ENCODE measurements at regions not wholly inside any gene's neighbourhood (a gene's known extent, or its start where the extent isn't known, plus 50 kb on each side); places are given as distances from the start of the nearest gene placed in this dataset.

DNA sequence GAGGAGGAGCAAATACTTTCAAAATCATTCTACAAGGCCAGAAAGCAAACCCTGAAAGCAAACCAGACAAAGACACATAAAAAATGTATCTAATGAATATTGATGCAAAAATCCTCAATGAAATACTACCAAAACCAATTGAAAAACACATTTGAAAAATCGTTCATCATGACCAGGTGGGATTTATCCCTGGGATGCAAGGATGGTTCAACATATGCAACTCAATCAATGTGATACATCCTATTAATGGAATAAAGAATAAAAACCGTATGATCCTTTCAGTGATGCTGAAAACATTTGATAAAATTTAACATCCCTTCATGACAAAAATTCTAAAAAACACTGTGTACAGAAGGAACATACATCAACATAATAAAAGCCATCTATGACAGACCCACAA, 337.6 kb downstream of the NNT start:
- H3K36me3 ChIP-seq (ENCODE audit: control insufficient read depth, insufficient read depth, low read length) = no peaks in the 10 kb centered on the region
- H3K9me3 Mint-ChIP-seq = peaks cover 37% of the 10 kb centered on the region

DNA sequence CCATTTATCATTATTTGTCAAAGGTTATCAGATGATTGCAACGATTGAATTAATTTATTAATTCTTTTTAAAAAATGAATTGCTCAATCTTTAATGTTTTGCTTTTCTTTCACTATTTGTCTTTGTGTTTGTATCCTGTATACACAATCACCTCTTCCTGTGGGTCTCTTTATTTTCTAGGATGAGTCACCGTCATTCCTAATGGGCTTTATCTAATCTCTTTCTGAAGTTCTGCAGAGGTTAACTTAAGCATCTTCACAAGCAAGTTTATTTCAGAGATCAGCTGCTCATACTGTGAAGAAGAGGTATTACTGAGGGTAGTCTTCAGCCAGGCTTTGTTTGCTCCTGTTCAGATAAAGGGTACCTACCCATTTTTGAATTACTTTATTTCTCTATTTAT, 323.9 kb downstream of the NNT start:
- Mint-ChIP-seq H3K36me3 (ENCODE audit: low read depth) (peaks cover under 1% of the 10 kb centered on the region), H3K4me1 (peaks cover 16% of the 10 kb centered on the region), H3K4me3 (no peak overlapping the region), H3K9me3 (peaks cover 8% of the 10 kb centered on the region), H3K27me3 (ENCODE audit: insufficient read depth) (no peaks in the 10 kb centered on the region), H3K27ac (peak overlapping the region; percentile 38)
- Histone ChIP-seq H3K9ac (ENCODE audit: extremely low read depth, low read length, poor library complexity, severe bottlenecking) (no peak overlapping the region), H3K4me1 (ENCODE audit: control insufficient read depth, insufficient read depth, low read length) (no peaks in the 10 kb centered on the region), H3K4me3 (ENCODE audit: low read length) (no peak overlapping the region), H3K27me3 (ENCODE audit: control insufficient read depth, insufficient read depth, low read length, poor library complexity, severe bottlenecking) (no peaks in the 10 kb centered on the region), H3K9me3 (ENCODE audit: control insufficient read depth, low read length) (peaks cover 7% of the 10 kb centered on the region), H3K36me3 (ENCODE audit: control insufficient read depth, insufficient read depth, low read length) (no peaks in the 10 kb centered on the region), H3K27ac (ENCODE audit: low read depth, low read length) (no peak overlapping the region)
- DNase-seq = no peak
- WGBS, 2 experiments (ENCODE audit: insufficient coverage in 1 of 2, insufficient read length in 1 of 2) = 10% methylated on average over 1 of the region's 2 CpGs; no CpG with 5 or more reads in 1 of the 2 experiments
- TF ChIP-seq, protein P1, sequence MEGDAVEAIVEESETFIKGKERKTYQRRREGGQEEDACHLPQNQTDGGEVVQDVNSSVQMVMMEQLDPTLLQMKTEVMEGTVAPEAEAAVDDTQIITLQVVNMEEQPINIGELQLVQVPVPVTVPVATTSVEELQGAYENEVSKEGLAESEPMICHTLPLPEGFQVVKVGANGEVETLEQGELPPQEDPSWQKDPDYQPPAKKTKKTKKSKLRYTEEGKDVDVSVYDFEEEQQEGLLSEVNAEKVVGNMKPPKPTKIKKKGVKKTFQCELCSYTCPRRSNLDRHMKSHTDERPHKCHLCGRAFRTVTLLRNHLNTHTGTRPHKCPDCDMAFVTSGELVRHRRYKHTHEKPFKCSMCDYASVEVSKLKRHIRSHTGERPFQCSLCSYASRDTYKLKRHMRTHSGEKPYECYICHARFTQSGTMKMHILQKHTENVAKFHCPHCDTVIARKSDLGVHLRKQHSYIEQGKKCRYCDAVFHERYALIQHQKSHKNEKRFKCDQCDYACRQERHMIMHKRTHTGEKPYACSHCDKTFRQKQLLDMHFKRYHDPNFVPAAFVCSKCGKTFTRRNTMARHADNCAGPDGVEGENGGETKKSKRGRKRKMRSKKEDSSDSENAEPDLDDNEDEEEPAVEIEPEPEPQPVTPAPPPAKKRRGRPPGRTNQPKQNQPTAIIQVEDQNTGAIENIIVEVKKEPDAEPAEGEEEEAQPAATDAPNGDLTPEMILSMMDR (conservative IDR thresholded peaks at IDR 0.05) = no peak

More for the DNA sequence above, 337.6 kb downstream of the NNT start:
- Mint-ChIP-seq H3K36me3 (ENCODE audit: low read depth) (peaks cover 6% of the 10 kb centered on the region), H3K4me3 (no peak overlapping the region), H3K27ac (no peak overlapping the region), H3K4me1 (no peaks in the 10 kb centered on the region), H3K27me3 (ENCODE audit: insufficient read depth) (no peaks in the 10 kb centered on the region)
- 84 to 88% methylated on average over 2 of the region's 2 CpGs for WGBS, 2 experiments (ENCODE audit: insufficient coverage in 1 of 2, insufficient read length in 1 of 2)
- Histone ChIP-seq H3K9me3 (ENCODE audit: control insufficient read depth, low read length) (peaks cover 52% of the 10 kb centered on the region), H3K27ac (ENCODE audit: low read depth, low read length) (no peak overlapping the region), H3K9ac (ENCODE audit: extremely low read depth, low read length, poor library complexity, severe bottlenecking) (no peak overlapping the region), H3K4me3 (ENCODE audit: low read length) (no peak overlapping the region), H3K4me1 (ENCODE audit: control insufficient read depth, insufficient read depth, low read length) (no peaks in the 10 kb centered on the region), H3K27me3 (ENCODE audit: control insufficient read depth, insufficient read depth, low read length, poor library complexity, severe bottlenecking) (no peaks in the 10 kb centered on the region)
- TF ChIP-seq, protein P1 (conservative IDR thresholded peaks at IDR 0.05) = no peak
- no peak for DNase-seq

DNA sequence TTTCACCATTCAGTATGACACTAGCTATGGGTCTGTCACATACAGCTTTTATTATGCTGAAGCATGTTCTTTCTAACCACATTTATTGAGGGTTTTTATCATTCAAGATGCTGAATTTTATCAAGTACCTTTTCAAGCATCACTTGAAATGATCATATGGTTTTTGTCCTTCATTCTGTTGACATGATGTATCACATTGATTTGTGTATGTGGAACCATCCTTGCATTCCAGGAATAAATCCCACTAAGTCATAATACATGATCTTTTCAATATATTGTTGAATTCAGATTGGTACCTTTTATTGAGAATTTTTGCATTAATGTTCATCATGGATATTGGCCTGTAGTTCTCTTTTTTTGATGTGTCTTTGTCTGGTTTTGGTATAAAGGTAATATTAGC, 317.4 kb downstream of the NNT start:
- no peak overlapping the region for H3K27ac Mint-ChIP-seq
- H3K4me1 Mint-ChIP-seq = peaks cover under 1% of the 10 kb centered on the region
- no peaks in the 10 kb centered on the region for H3K27me3 Mint-ChIP-seq (ENCODE audit: insufficient read depth)
- H3K36me3 Mint-ChIP-seq (ENCODE audit: low read depth) = peaks cover 7% of the 10 kb centered on the region
- Histone ChIP-seq H3K27me3 (ENCODE audit: control insufficient read depth, insufficient read depth, low read length, poor library complexity, severe bottlenecking) (no peaks in the 10 kb centered on the region), H3K4me1 (ENCODE audit: control insufficient read depth, insufficient read depth, low read length) (no peaks in the 10 kb centered on the region), H3K9me3 (ENCODE audit: control insufficient read depth, low read length) (peaks cover 55% of the 10 kb centered on the region), H3K4me3 (ENCODE audit: low read length) (peak overlapping the region; percentile 3), H3K36me3 (ENCODE audit: control insufficient read depth, insufficient read depth, low read length) (no peaks in the 10 kb centered on the region), H3K27ac (ENCODE audit: low read depth, low read length) (no peak overlapping the region), H3K9ac (ENCODE audit: extremely low read depth, low read length, poor library complexity, severe bottlenecking) (no peak overlapping the region)
- no peak overlapping the region for H3K4me3 Mint-ChIP-seq
- peaks cover 4% of the 10 kb centered on the region for H3K9me3 Mint-ChIP-seq
- DNase-seq = no peak
- TF ChIP-seq, protein P1 (conservative IDR thresholded peaks at IDR 0.05) = no peak

Data from endodermal cell (in vitro differentiated cells).